CD4-positive, alpha-beta T cell treated with Interleukin-4 for 4 hours (primary cell): ENCODE measurements at regions not wholly inside any gene's neighbourhood (a gene's known extent, or its start where the extent isn't known, plus 50 kb on each side); places are given as distances from the start of the nearest gene placed in this dataset.

Experiments
- DNase-seq: peaks from one replicate; pipeline ENCODE4 v3.0.0-alpha.2; 2020

- no peak for DNase-seq
Measured at GRCh38 chr6:156510242-156510641, 266.9 kb upstream of the ARID1B start.

GRCh38 chr6:156509496-156509895, 267.7 kb upstream of the ARID1B start:
- DNase-seq = no peak

- no peak for DNase-seq
Measured at GRCh38 chr6:156508923-156509322, 268.3 kb upstream of the ARID1B start.

- no peak for DNase-seq
Measured at GRCh38 chr6:156508126-156508525, 269.1 kb upstream of the ARID1B start.

GRCh38 chr6:156507656-156508055, 269.5 kb upstream of the ARID1B start:
- no peak for DNase-seq

GRCh38 chr6:156507106-156507505, 270.1 kb upstream of the ARID1B start:
- DNase-seq = no peak

- no peak for DNase-seq
Measured at GRCh38 chr6:156502969-156503504, 274.1 kb upstream of the ARID1B start.

GRCh38 chr6:156497618-156498017, 279.6 kb upstream of the ARID1B start:
- DNase-seq = no peak

- no peak for DNase-seq
Measured at GRCh38 chr6:156487877-156488276, 289.3 kb upstream of the ARID1B start.

- DNase-seq = no peak
Measured at GRCh38 chr6:156485150-156485549, 292.0 kb upstream of the ARID1B start.

- DNase-seq = no peak
Measured at GRCh38 chr6:156474507-156475120, 302.6 kb upstream of the ARID1B start.

GRCh38 chr6:156471000-156471399, 306.2 kb upstream of the ARID1B start:
- DNase-seq = no peak

GRCh38 chr6:156464100-156464878, 312.9 kb upstream of the ARID1B start:
- no peak for DNase-seq

GRCh38 chr6:156461647-156462046, 315.5 kb upstream of the ARID1B start:
- no peak for DNase-seq

GRCh38 chr6:156457601-156458000, 319.6 kb upstream of the ARID1B start:
- no peak for DNase-seq

- DNase-seq = no peak
Measured at GRCh38 chr6:156455847-156456246, 321.3 kb upstream of the ARID1B start.

GRCh38 chr6:156454867-156455266, 322.3 kb upstream of the ARID1B start:
- DNase-seq = no peak

GRCh38 chr6:156451726-156452125, 325.5 kb upstream of the ARID1B start:
- DNase-seq = no peak

GRCh38 chr6:156451088-156451487, 326.1 kb upstream of the ARID1B start:
- DNase-seq = no peak

- no peak for DNase-seq
Measured at GRCh38 chr6:156450421-156450820, 326.8 kb upstream of the ARID1B start.

GRCh38 chr6:156449569-156449968, 327.6 kb upstream of the ARID1B start:
- no peak for DNase-seq

- no peak for DNase-seq
Measured at GRCh38 chr6:156449128-156449527, 328.1 kb upstream of the ARID1B start.

- DNase-seq = no peak
Measured at GRCh38 chr6:156448579-156448978, 328.6 kb upstream of the ARID1B start.

- no peak for DNase-seq
Measured at GRCh38 chr6:156440688-156441087, 336.5 kb upstream of the ARID1B start.
